Neuronal stem cell (in vitro differentiated cells): ENCODE measurements at regions not wholly inside any gene's neighbourhood (a gene's known extent, or its start where the extent isn't known, plus 50 kb on each side); places are given as distances from the start of the nearest gene placed in this dataset.
"Not testable (repeated sequence)": the region's sequence is repeated elsewhere in the genome, so short reads cannot be mapped to it uniquely, and the experiment has no call there.

Experiments used
- DNase-seq: peaks from one replicate; pipeline ENCODE4 v3.0.0-alpha.2; 2013; ENCODE audit warnings: low spot score
- H2AFZ ChIP-seq: one replicate; pipeline ENCODE4 v1.6.1; 2013; ENCODE audit warnings: mild to moderate bottlenecking, low read length, inconsistent platforms
- H2AK5ac ChIP-seq: 2 replicates; pipeline ENCODE4 v1.6.1; 2013; ENCODE audit warnings: low read depth, mild to moderate bottlenecking, inconsistent platforms, low read length, moderate library complexity, mixed read lengths
- H2BK120ac ChIP-seq: 2 replicates; pipeline ENCODE4 v1.6.1; 2013; ENCODE audit warnings: low read depth, mild to moderate bottlenecking, inconsistent platforms, low read length, moderate library complexity, mixed read lengths
- H2BK12ac ChIP-seq: one replicate; pipeline ENCODE4 v1.6.1; 2013; ENCODE audit warnings: low read length, inconsistent platforms
- H2BK15ac ChIP-seq: 2 replicates; pipeline ENCODE4 v1.6.1; 2013; ENCODE audit warnings: mild to moderate bottlenecking, low read length, inconsistent platforms, mixed read lengths
- H2BK5ac ChIP-seq: one replicate; pipeline ENCODE4 v1.6.1; 2013; ENCODE audit warnings: inconsistent platforms, mild to moderate bottlenecking, low read length, moderate library complexity
- H3K14ac ChIP-seq: one replicate; pipeline ENCODE4 v1.6.1; 2013; ENCODE audit warnings: low read length, inconsistent platforms
- H3K18ac ChIP-seq: 2 replicates; pipeline ENCODE4 v1.6.1; 2013; ENCODE audit warnings: low read length, inconsistent platforms
- H3K23ac ChIP-seq: 2 replicates; pipeline ENCODE4 v1.6.1; 2013; ENCODE audit warnings: low read depth, mild to moderate bottlenecking, mixed read lengths, low read length, inconsistent platforms; ENCODE audit not compliant: poor library complexity
- H3K27ac ChIP-seq: replicated peaks from 3 replicates; pipeline ENCODE4 v1.5.1; 2013; ENCODE audit warnings: low read length, inconsistent platforms
- H3K27me3 ChIP-seq, 3 experiments: 2 replicates each; pipeline ENCODE4 v1.6.1; 2013; ENCODE audit warnings: low read length in 3 of 3, mild to moderate bottlenecking in 2 of 3, inconsistent platforms in 1 of 3, low read depth in 1 of 3, mixed read lengths in 1 of 3, moderate library complexity in 1 of 3; ENCODE audit not compliant: control insufficient read depth in 3 of 3, insufficient read depth in 3 of 3
- H3K36me3 ChIP-seq, 2 donors: replicated peaks in 1 of 2; 2 replicates each; pipeline ENCODE4 v1.6.1; 2013; ENCODE audit warnings: low read length in 2 of 2; ENCODE audit not compliant: control insufficient read depth in 2 of 2, insufficient read depth in 2 of 2
- H3K4ac ChIP-seq: 2 replicates; pipeline ENCODE4 v1.6.1; 2013; ENCODE audit warnings: inconsistent platforms, mild to moderate bottlenecking, low read length, moderate library complexity
- H3K4me1 ChIP-seq, 2 donors: 1 replicate in 1 of 2; 2 replicates in 1 of 2; pipeline ENCODE4 v1.6.1; 2013; ENCODE audit warnings: low read length in 2 of 2, low read depth in 1 of 2; ENCODE audit not compliant: control insufficient read depth in 2 of 2, insufficient read depth in 1 of 2
- H3K4me2 ChIP-seq: one replicate; pipeline ENCODE4 v1.6.1; 2013; ENCODE audit warnings: mild to moderate bottlenecking, low read length, inconsistent platforms; ENCODE audit not compliant: insufficient read depth, poor library complexity, severe bottlenecking
- H3K4me3 ChIP-seq, 2 donors: 2 replicates each; pipeline ENCODE4 v1.5.1; 2013; ENCODE audit warnings: low read length in 2 of 2, mild to moderate bottlenecking in 2 of 2, inconsistent platforms in 1 of 2, moderate library complexity in 1 of 2
- H3K79me1 ChIP-seq: one replicate; pipeline ENCODE4 v1.6.1; 2013; ENCODE audit warnings: low read depth, mild to moderate bottlenecking, inconsistent platforms, low read length, moderate library complexity
- H3K9ac ChIP-seq: one replicate; pipeline ENCODE4 v1.6.1; 2013; ENCODE audit warnings: mild to moderate bottlenecking, low read depth, low read length, inconsistent platforms; ENCODE audit not compliant: poor library complexity
- H3K9me3 ChIP-seq, 2 donors: replicated peaks in 1 of 2; 2 replicates each; pipeline versions ENCODE3 to v1.6.1; 2013; ENCODE audit warnings: low read length in 2 of 2, mild to moderate bottlenecking in 2 of 2, inconsistent platforms in 1 of 2, low read depth in 1 of 2, mixed read lengths in 1 of 2, moderate library complexity in 1 of 2; ENCODE audit not compliant: control insufficient read depth in 2 of 2, insufficient read depth in 1 of 2
- H4K8ac ChIP-seq: one replicate; pipeline ENCODE4 v1.6.1; 2013; ENCODE audit warnings: low read depth, mild to moderate bottlenecking, inconsistent platforms, low read length, moderate library complexity
- H4K91ac ChIP-seq: one replicate; pipeline ENCODE4 v1.6.1; 2013; ENCODE audit warnings: low read length, low read depth, mild to moderate bottlenecking, inconsistent platforms; ENCODE audit not compliant: poor library complexity
- WGBS, 2 donors: extraction: QIAGEN DNeasy Blood & Tissue Kit; methylation state at CpG; one replicate each; pipeline ENCODE4 v1.1.7; 2013; ENCODE audit warnings: missing lambda C conversion rate in 2 of 2, mixed read lengths in 1 of 2; ENCODE audit not compliant: insufficient read length in 2 of 2, insufficient replicate concordance in 1 of 2; ENCODE audit errors: extremely low coverage in 2 of 2; 5-methylcytosine and 5-hydroxymethylcytosine counted together

DNA sequence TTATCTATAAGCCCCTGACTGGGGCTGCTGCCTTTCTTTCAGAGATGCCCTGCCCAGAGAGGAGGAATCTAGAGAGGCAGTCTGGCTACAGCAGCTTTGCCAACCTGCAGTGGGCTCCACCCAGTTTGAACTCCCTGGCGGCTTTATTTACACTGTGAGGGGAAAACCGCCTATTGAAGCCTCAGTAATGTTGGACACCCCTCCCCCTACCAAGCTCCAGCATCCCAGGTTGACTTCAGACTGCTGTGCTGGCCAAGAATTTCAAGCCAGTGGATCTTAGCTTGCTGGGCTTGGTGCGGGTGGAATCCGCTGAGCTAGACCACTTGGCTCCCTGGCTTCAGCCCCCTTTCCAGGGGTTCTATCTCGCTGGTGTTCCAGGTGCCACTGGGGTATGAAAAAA is 61.4 kb upstream of the FYN start:
- H2AK5ac ChIP-seq, H2AFZ ChIP-seq, H3K4me1 ChIP-seq, H4K91ac ChIP-seq, H3K27me3 ChIP-seq, H3K79me1 ChIP-seq, H3K27ac ChIP-seq, H3K14ac ChIP-seq, H3K4ac ChIP-seq, H3K9me3 ChIP-seq, H2BK12ac ChIP-seq, H2BK15ac ChIP-seq, H3K4me2 ChIP-seq, DNase-seq, H3K18ac ChIP-seq, H3K4me3 ChIP-seq, H3K36me3 ChIP-seq, H2BK120ac ChIP-seq, H2BK5ac ChIP-seq, H3K23ac ChIP-seq, H3K9ac ChIP-seq, H4K8ac ChIP-seq: not testable (repeated sequence)
- no CpG with 5 or more reads among the region's 5 CpGs for WGBS, 2 donors

- Histone ChIP-seq H4K91ac (no peak overlapping the region), H4K8ac (no peak overlapping the region), H2BK12ac (no peak overlapping the region), H3K23ac (no peak overlapping the region), H2BK120ac (no peak overlapping the region), H3K36me3 (no peaks in the 10 kb centered on the region), H2BK5ac (no peak overlapping the region), H3K9me3 (peaks cover 0 to 6% of the 10 kb centered on the region in 2 donors), H3K4me3 (no peak overlapping the region), H3K79me1 (no peaks in the 10 kb centered on the region), H3K4ac (no peak overlapping the region), H2BK15ac (no peak overlapping the region), H3K27me3 (no peaks in the 10 kb centered on the region), H3K4me2 (no peak overlapping the region), H2AFZ (no peak overlapping the region), H3K14ac (no peak overlapping the region), H3K18ac (no peak overlapping the region), H3K4me1 (peaks cover 0 to 2% of the 10 kb centered on the region in 2 donors), H3K27ac (no peak overlapping the region), H3K9ac (no peak overlapping the region), H2AK5ac (no peak overlapping the region)
- no peak for DNase-seq
Measured at GRCh38 chr6:111936718-111937117, 63.5 kb upstream of the FYN start.

- Histone ChIP-seq H3K27ac (no peak overlapping the region), H3K23ac (no peak overlapping the region), H2BK12ac (no peak overlapping the region), H2AK5ac (no peak overlapping the region), H2BK120ac (no peak overlapping the region), H3K4me3 (no peak overlapping the region), H3K18ac (peak overlapping the region; percentile 16), H2BK15ac (no peak overlapping the region), H3K36me3 (no peaks in the 10 kb centered on the region), H3K14ac (no peak overlapping the region), H3K9ac (no peak overlapping the region), H3K27me3 (no peaks in the 10 kb centered on the region), H2BK5ac (no peak overlapping the region), H4K91ac (no peak overlapping the region), H3K4ac (no peak overlapping the region), H4K8ac (no peak overlapping the region), H2AFZ (no peak overlapping the region), H3K4me1 (peaks cover 0 to 2% of the 10 kb centered on the region in 2 donors), H3K9me3 (peaks cover 0 to 8% of the 10 kb centered on the region in 2 donors), H3K4me2 (no peak overlapping the region), H3K79me1 (no peaks in the 10 kb centered on the region)
- WGBS, 2 donors, result no CpG with 5 or more reads among the region's 4 CpGs
- DNase-seq, result no peak
Measured at GRCh38 chr6:111938710-111939109, 65.5 kb upstream of the FYN start.

DNA sequence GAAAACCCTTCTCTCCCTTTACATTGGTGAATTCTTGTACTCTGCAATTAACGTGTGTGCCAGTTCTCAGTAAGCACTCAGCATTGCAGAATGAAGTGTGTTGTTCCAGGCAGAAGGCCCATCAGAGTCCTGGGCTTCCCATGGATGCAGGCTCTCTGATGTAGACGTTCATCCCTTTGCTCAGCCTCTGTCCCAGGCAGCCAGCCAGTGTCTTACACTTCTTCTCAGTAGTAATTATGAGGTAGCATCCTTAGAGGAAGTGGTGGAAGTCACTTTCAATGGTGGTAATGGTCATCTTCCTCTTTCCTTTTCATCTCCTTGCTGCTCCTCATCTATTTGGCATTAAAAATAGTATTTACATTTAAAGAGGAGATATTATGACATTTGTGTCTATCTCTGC is 66.7 kb upstream of the FYN start:
- H3K4me1 ChIP-seq, result peaks cover 0 to 2% of the 10 kb centered on the region in 2 donors
- no peak overlapping the region for H3K4me2 ChIP-seq
- no CpG with 5 or more reads among the region's 2 CpGs for WGBS, 2 donors
- no peak overlapping the region for H2AK5ac ChIP-seq
- no peak overlapping the region for H2BK5ac ChIP-seq
- H2BK12ac ChIP-seq, result no peak overlapping the region
- no peak overlapping the region for H3K4me3 ChIP-seq
- no peak overlapping the region for H3K9ac ChIP-seq
- H3K14ac ChIP-seq, result no peak overlapping the region
- H2BK15ac ChIP-seq, result no peak overlapping the region
- no peaks in the 10 kb centered on the region for H3K79me1 ChIP-seq
- no peak overlapping the region for H2AFZ ChIP-seq
- H3K4ac ChIP-seq, result no peak overlapping the region
- no peaks in the 10 kb centered on the region for H3K27me3 ChIP-seq
- no peak overlapping the region for H4K91ac ChIP-seq
- peaks cover 0 to 8% of the 10 kb centered on the region in 2 donors for H3K9me3 ChIP-seq
- H2BK120ac ChIP-seq, result no peak overlapping the region
- no peak overlapping the region for H4K8ac ChIP-seq
- DNase-seq, result no peak
- no peak overlapping the region for H3K18ac ChIP-seq
- no peaks in the 10 kb centered on the region for H3K36me3 ChIP-seq
- no peak overlapping the region for H3K27ac ChIP-seq
- no peak overlapping the region for H3K23ac ChIP-seq
